Adrenal gland (tissue), 5 donors: ENCODE measurements at regions not wholly inside any gene's neighbourhood (a gene's known extent, or its start where the extent isn't known, plus 50 kb on each side); places are given as distances from the start of the nearest gene placed in this dataset.

ENCODE experiments used
- CTCF ChIP-seq, 6 experiments: fragments of 450-650 bp in 4 of 6; fragments of 200-600 bp in 2 of 6; sonication (generic) in 1 of 6; IDR thresholded peaks; 1 replicate in 5 of 6; 2 replicates in 1 of 6; pipeline versions ENCODE4 v1.5.1 to v1.8.0; 2016 to 2021; ENCODE audit warnings: antibody characterized with exemption in 6 of 6, mild to moderate bottlenecking in 2 of 6, moderate library complexity in 1 of 6
- POLR2A ChIP-seq, 2 donors: fragments of 450-650 bp; IDR thresholded peaks; one replicate each; pipeline ENCODE4 v1.6.1; 2017; ENCODE audit warnings: antibody characterized with exemption in 2 of 2, mild to moderate bottlenecking in 2 of 2, moderate library complexity in 1 of 2
- donor health status: DM: no; HTN: no; CAD: no.

GRCh38 chr18:10313016-10313342 lies 141.5 kb upstream of the APCDD1 start:
- TF ChIP-seq POLR2A (IDR thresholded peaks at IDR 0.05) (no peak), CTCF (IDR thresholded peaks at IDR 0.05) (no peak)
